Heart left ventricle (tissue), 16 donors: ENCODE measurements at regions not wholly inside any gene's neighbourhood (a gene's known extent, or its start where the extent isn't known, plus 50 kb on each side); places are given as distances from the start of the nearest gene placed in this dataset.

Experiments
- ATAC-seq, 4 donors: fragments of 200-7000 bp; cut with Tn5 transposase; one replicate each; pipeline ENCODE4 v1.9.1; 2020 to 2022; ENCODE audit warnings: moderate library complexity in 4 of 4, mild to moderate bottlenecking in 3 of 4, moderate number of reproducible peaks in 1 of 4
- DNase-seq, 5 donors: peaks; one replicate each; pipeline ENCODE4 v3.0.0-alpha.2; 2020
- H3K27ac ChIP-seq, 12 donors: fragments of 200-600 bp; sonication (generic) in 4 of 12; one replicate each; pipeline versions ENCODE4 v1.5.0 to v1.8.0; 2016 to 2022; ENCODE audit warnings: mild to moderate bottlenecking in 2 of 12
- H3K27me3 ChIP-seq, 9 donors: fragments of 200-600 bp; sonication (generic) in 2 of 9; one replicate each; pipeline versions ENCODE4 v1.5.1 to v1.8.0; 2016 to 2022; ENCODE audit warnings: mild to moderate bottlenecking in 3 of 9
- H3K36me3 ChIP-seq, 9 donors: fragments of 200-600 bp; sonication (generic) in 2 of 9; one replicate each; pipeline versions ENCODE4 v1.5.0 to v1.8.0; 2018 to 2022; ENCODE audit warnings: mild to moderate bottlenecking in 2 of 9
- H3K4me1 ChIP-seq, 12 donors: fragments of 200-600 bp; sonication (generic) in 4 of 12; one replicate each; pipeline versions ENCODE4 v1.5.0 to v1.8.0; 2016 to 2022; ENCODE audit warnings: mild to moderate bottlenecking in 3 of 12
- H3K4me3 ChIP-seq, 12 donors: fragments of 200-600 bp; sonication (generic) in 4 of 12; one replicate each; pipeline versions ENCODE4 v1.5.0 to v1.8.0; 2017 to 2022; ENCODE audit warnings: mild to moderate bottlenecking in 9 of 12, moderate library complexity in 4 of 12
- H3K9me3 ChIP-seq, 12 donors: fragments of 200-600 bp; sonication (generic) in 4 of 12; one replicate each; pipeline versions ENCODE4 v1.5.0 to v1.8.0; 2016 to 2022; ENCODE audit warnings: mild to moderate bottlenecking in 1 of 12
- POLR2A ChIP-seq, 2 donors: fragments of 450-650 bp; IDR thresholded peaks; one replicate each; pipeline ENCODE4 v1.6.1; 2017; ENCODE audit warnings: antibody characterized with exemption in 2 of 2, mild to moderate bottlenecking in 2 of 2, moderate library complexity in 2 of 2
- WGBS, 4 donors: extraction: QIAGEN DNeasy Blood & Tissue Kit in 2 of 4; methylation state at CpG; one replicate each; pipeline versions ENCODE4 v1.1.5 to v1.1.7; 2013 to 2018; 5-methylcytosine and 5-hydroxymethylcytosine counted together
- intact Hi-C, 10 donors: fragments of 100-400 bp; cut with DNase I; formaldehyde crosslinking; loops; one replicate each; pipeline versions ENCODE4 v1.11.1 to v1.14.2; 2022
- TF ChIP-seq, protein P1 (sequence below), 12 donors: fragments of 200-600 bp; sonication (generic) in 4 of 12; IDR thresholded peaks; one replicate each; pipeline versions ENCODE4 v1.5.0 to v1.8.0; 2018 to 2022; ENCODE audit warnings: antibody characterized with exemption in 12 of 12, mild to moderate bottlenecking in 5 of 12
- donor health status: ischemic (EF 13 %, LVEDD 7.1; RV severe dilation, severe dysfunction).
- donor health status: healthy with polysubstance abuse.
- donor health status: DM: no; HTN: yes; CAD: no.
- donor health status: DM: no; HTN: no; CAD: no.
- donor health status: ischemic (EF 25% LVEDD 6.9; RV normal size, moderate dysfunction).
- donor health status: ischemic (EF 25% LVEDD 5.7; RV mildly dilated, moderate dysfunction).
- donor health status: healthy.
- donor health status: DM: yes; HTN: yes; CAD: no.
- donor health status: ischemic (EF 35%, LVEDD 5.7; RV mildly dilated, moderate dysfunction).
- donor health status: nonischemic (EF 11% LVEDD 7.7; RV severe dilation, severe dysfunction).
- donor health status: DM: yes; HTN: yes; CAD: no.
- donor health status: PGD.
- donor health status: ischemic (EF 29% LVEDD 5.4; RV normal size, mild dysfunction).
- donor health status: nonischemic (EF 23%, LVEDD 6.1; RV moderate dilation, normal function).

DNA sequence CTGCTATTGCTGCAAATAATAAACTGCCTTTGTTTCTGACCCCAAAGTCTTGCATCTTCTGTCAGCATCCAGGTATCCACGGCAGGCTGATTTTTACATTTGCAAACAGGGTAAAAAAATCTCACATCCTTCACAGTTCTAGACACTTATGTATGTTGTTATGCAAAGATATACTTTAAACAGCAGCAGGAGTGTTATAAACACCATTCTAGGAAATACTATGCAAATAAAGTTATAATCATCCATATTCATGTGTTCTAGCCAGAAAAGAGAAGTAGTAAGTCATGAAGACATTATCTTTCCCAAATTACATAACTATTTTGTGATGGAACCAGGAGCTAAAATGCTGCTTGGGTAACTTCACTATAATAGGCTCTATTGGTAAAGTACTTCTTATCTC is 534.2 kb downstream of the LTN1 start:
- intact Hi-C loops: no loop called here
- Histone ChIP-seq H3K27me3 (no peaks in the 10 kb centered on the region), H3K4me1 (no peaks in the 10 kb centered on the region), H3K9me3 (no peaks in the 10 kb centered on the region), H3K27ac (no peak overlapping the region), H3K36me3 (no peaks in the 10 kb centered on the region), H3K4me3 (no peak overlapping the region)
- ATAC-seq: no peak
- DNase-seq: no peak
- WGBS, 4 donors: 86 to 100% (median 96%) methylated on average over 1 of the region's 1 CpG
- TF ChIP-seq POLR2A (IDR thresholded peaks at IDR 0.05): no peak
- TF ChIP-seq, protein P1, sequence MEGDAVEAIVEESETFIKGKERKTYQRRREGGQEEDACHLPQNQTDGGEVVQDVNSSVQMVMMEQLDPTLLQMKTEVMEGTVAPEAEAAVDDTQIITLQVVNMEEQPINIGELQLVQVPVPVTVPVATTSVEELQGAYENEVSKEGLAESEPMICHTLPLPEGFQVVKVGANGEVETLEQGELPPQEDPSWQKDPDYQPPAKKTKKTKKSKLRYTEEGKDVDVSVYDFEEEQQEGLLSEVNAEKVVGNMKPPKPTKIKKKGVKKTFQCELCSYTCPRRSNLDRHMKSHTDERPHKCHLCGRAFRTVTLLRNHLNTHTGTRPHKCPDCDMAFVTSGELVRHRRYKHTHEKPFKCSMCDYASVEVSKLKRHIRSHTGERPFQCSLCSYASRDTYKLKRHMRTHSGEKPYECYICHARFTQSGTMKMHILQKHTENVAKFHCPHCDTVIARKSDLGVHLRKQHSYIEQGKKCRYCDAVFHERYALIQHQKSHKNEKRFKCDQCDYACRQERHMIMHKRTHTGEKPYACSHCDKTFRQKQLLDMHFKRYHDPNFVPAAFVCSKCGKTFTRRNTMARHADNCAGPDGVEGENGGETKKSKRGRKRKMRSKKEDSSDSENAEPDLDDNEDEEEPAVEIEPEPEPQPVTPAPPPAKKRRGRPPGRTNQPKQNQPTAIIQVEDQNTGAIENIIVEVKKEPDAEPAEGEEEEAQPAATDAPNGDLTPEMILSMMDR (IDR thresholded peaks at IDR 0.05): no peak

DNA sequence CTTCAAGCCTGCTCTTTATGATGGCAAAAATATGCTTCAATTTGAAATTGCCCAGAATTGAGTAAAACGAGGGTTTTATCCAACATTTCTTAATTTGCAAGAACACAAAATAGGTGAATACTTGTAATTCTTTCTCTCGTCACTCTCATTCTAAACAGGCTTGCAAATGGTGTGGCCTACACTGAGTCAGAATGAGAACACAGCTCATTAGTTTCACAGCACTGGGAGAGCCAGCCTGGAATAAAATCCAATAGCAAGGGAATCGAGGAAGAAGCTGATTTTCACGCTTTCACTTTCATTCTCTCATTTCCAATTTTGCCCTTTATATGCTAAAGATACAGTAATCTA is 537.5 kb downstream of the LTN1 start:
- Histone ChIP-seq H3K36me3 (no peaks in the 10 kb centered on the region), H3K27me3 (no peaks in the 10 kb centered on the region), H3K4me3 (no peak overlapping the region), H3K4me1 (no peaks in the 10 kb centered on the region), H3K9me3 (no peaks in the 10 kb centered on the region), H3K27ac (no peak overlapping the region)
- no peak for DNase-seq
- WGBS, 4 donors: 74 to 81% (median 78%) methylated on average over 4 of the region's 4 CpGs
- intact Hi-C loops: no loop called here
- ATAC-seq: no peak
- no peak for TF ChIP-seq POLR2A (IDR thresholded peaks at IDR 0.05)
- TF ChIP-seq, protein P1 (IDR thresholded peaks at IDR 0.05): no peak

DNA sequence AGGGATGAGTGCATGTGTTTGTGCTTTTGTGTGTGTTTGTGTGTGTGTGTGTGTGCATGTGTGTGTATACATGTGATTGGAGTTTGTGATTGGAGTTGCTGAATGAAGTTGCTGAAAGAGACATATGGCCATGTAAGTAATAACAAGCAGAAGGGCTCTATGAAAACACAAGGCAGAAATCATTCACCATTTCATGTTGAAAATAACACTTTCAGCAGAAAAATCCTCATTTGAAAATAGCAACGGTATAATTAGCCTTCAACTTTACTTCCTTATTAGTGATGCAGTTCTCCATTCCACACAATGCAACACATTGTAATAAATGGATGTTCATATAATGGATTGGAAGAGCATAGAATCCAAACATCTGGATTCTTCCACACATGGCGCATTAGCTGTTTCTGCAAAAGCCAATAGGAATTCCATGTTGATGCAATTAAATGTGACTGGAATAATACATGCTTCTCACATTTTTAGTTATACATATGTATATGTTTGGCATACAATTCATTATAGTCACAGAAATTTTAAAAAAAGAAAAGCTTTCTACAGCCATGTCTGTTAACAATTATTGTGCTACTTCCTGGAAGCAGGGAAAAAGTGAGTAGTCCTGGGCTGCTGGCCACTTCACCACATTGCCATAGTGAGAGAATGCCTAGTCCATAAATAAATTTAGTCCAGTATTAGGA is 538.0 kb downstream of the LTN1 start:
- Histone ChIP-seq H3K27me3 (no peaks in the 10 kb centered on the region), H3K4me1 (no peaks in the 10 kb centered on the region), H3K4me3 (no peak overlapping the region), H3K9me3 (no peaks in the 10 kb centered on the region), H3K27ac (no peak overlapping the region), H3K36me3 (no peaks in the 10 kb centered on the region)
- intact Hi-C loops: no loop called here
- no peak for ATAC-seq
- TF ChIP-seq POLR2A (IDR thresholded peaks at IDR 0.05): no peak
- TF ChIP-seq, protein P1 (IDR thresholded peaks at IDR 0.05): no peak
- WGBS, 4 donors: 82 to 89% (median 86%) methylated on average over 2 of the region's 2 CpGs
- no peak for DNase-seq

DNA sequence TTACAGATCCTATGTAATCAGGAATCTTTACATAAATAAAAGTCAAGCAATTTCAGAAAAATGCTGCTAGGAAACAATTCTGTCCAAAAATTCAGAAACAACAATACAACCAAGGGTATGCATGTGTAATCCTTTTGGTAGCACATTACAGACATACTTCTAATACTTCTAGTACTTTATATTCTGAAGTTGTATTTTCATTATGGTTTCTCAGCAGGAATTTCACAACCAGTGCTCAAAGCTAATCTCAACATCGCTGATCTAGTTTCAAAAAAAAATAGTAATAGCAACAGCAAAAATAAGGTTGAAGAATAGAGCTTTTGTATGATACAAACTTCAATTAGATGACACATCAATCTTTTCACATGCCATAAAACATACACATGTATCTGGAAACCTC is 545.2 kb downstream of the LTN1 start:
- no peak for ATAC-seq
- Histone ChIP-seq H3K4me3 (no peak overlapping the region), H3K27ac (no peak overlapping the region), H3K4me1 (no peaks in the 10 kb centered on the region), H3K27me3 (no peaks in the 10 kb centered on the region), H3K36me3 (no peaks in the 10 kb centered on the region), H3K9me3 (no peaks in the 10 kb centered on the region)
- TF ChIP-seq POLR2A (IDR thresholded peaks at IDR 0.05): no peak
- TF ChIP-seq, protein P1 (IDR thresholded peaks at IDR 0.05): no peak
- DNase-seq: no peak
- intact Hi-C loops: no loop called here
- 84 to 98% (median 91%) methylated on average over 1 of the region's 1 CpG for WGBS, 4 donors
